ENCODE measurements at regions not wholly inside any gene's neighbourhood (a gene's known extent, or its start where the extent isn't known, plus 50 kb on each side); places are given as distances from the start of the nearest gene placed in this dataset.

DNA sequence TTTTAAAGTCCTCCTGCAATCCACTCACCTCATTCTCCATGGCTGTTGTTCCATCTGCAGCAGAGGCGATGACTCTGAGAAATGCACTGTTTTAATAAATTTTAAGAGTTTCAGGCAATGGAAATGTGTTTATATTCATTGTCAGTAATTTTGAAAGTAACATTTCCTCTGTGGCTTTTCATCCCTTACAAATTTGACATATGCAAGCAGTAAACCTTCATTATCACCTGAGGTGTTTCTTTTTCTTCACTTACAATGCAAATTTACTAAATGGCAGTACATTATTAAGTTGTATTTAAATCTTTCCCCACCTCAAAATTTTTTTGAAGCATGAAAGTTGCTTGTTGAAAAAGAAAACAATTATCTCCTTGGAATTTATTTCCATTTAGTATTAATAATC is 136.9 kb downstream of the DIRAS2 start:
- TF ChIP-seq POLR2AphosphoS5 (IDR thresholded peaks at IDR 0.05; ENCODE audit: low read depth, low read length) (no peak), ZNF274 (IDR thresholded peaks at IDR 0.05; ENCODE audit: low read depth, low read length) (no peak), YY1 (IDR thresholded peaks at IDR 0.05; ENCODE audit: extremely low read depth, insufficient replicate concordance, low read depth, low read length) (no peak), MAX (IDR thresholded peaks at IDR 0.05) (no peak), POLR2A (IDR thresholded peaks at IDR 0.05; ENCODE audit: borderline replicate concordance, extremely low read depth, insufficient read depth, insufficient read length) (no peak), FOSL1 (IDR thresholded peaks at IDR 0.05; ENCODE audit: low read depth) (no peak)
- TF ChIP-seq, protein P1, sequence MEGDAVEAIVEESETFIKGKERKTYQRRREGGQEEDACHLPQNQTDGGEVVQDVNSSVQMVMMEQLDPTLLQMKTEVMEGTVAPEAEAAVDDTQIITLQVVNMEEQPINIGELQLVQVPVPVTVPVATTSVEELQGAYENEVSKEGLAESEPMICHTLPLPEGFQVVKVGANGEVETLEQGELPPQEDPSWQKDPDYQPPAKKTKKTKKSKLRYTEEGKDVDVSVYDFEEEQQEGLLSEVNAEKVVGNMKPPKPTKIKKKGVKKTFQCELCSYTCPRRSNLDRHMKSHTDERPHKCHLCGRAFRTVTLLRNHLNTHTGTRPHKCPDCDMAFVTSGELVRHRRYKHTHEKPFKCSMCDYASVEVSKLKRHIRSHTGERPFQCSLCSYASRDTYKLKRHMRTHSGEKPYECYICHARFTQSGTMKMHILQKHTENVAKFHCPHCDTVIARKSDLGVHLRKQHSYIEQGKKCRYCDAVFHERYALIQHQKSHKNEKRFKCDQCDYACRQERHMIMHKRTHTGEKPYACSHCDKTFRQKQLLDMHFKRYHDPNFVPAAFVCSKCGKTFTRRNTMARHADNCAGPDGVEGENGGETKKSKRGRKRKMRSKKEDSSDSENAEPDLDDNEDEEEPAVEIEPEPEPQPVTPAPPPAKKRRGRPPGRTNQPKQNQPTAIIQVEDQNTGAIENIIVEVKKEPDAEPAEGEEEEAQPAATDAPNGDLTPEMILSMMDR (IDR thresholded peaks at IDR 0.05 in 2 of 3, conservative IDR thresholded peaks at IDR 0.05 in 1 of 3; ENCODE audit: borderline replicate concordance in 1 of 3, insufficient read depth in 1 of 3, low read depth in 2 of 3, low read length in 2 of 3), result no peak
